MCF 10A (cell line): ENCODE measurements at regions not wholly inside any gene's neighbourhood (a gene's known extent, or its start where the extent isn't known, plus 50 kb on each side); places are given as distances from the start of the nearest gene placed in this dataset.

Experiments
- BruUV-seq: library from RNA; stranded (reverse); fragments of 400-500 nt; replicated peaks from 2 replicates; lab custom pipeline; 2021; lab: Mats Ljungman, UMichigan
- CTCF ChIA-PET: fragments of 300-600 bp; sonication (Branson Sonifier 250); formaldehyde crosslinking; extraction: SDS; loops from one replicate; lab custom pipeline; 2021; ENCODE audit warnings: antibody characterized with exemption, inconsistent platforms; lab: Yijun Ruan, JAX
- POLR2A ChIA-PET: fragments of 300-600, 350-650 bp; sonication (Branson Sonifier 250); formaldehyde crosslinking; extraction: SDS; loops from one replicate; lab custom pipeline; 2020; ENCODE audit warnings: antibody characterized with exemption, inconsistent platforms; lab: Yijun Ruan, JAX
- DNase-seq: peaks from one replicate; pipeline ENCODE4 v3.0.0-alpha.2; 2018; ENCODE audit not compliant: unreplicated experiment
- H3K27ac Mint-ChIP-seq: one replicate; pipeline ENCODE4 v1.8.0; 2022; ENCODE audit warnings: mild to moderate bottlenecking, low read depth, mixed read lengths; ENCODE audit not compliant: unreplicated experiment
- H3K27me3 Mint-ChIP-seq: one replicate; pipeline ENCODE4 v1.8.0; 2022; ENCODE audit warnings: mixed read lengths; ENCODE audit not compliant: insufficient read depth, unreplicated experiment
- H3K36me3 Mint-ChIP-seq: one replicate; pipeline ENCODE4 v1.8.0; 2022; ENCODE audit warnings: mild to moderate bottlenecking, moderate library complexity, mixed read lengths; ENCODE audit not compliant: insufficient read depth, unreplicated experiment
- H3K4me1 Mint-ChIP-seq: one replicate; pipeline ENCODE4 v1.8.0; 2022; ENCODE audit warnings: mixed read lengths; ENCODE audit not compliant: insufficient read depth, unreplicated experiment
- H3K4me3 Mint-ChIP-seq: one replicate; pipeline ENCODE4 v1.8.0; 2022; ENCODE audit warnings: mild to moderate bottlenecking, moderate library complexity, mixed read lengths; ENCODE audit not compliant: unreplicated experiment
- H3K9me3 Mint-ChIP-seq: one replicate; pipeline ENCODE4 v1.8.0; 2022; ENCODE audit warnings: mixed read lengths; ENCODE audit not compliant: unreplicated experiment
- CTCF ChIP-seq: fragments of 200-600 bp; IDR thresholded peaks from one replicate; pipeline ENCODE4 v1.8.0; 2022; ENCODE audit warnings: antibody characterized with exemption, mild to moderate bottlenecking; ENCODE audit not compliant: unreplicated experiment
- intact Hi-C: fragments of 100-400 bp; cut with micrococcal nuclease; formaldehyde crosslinking; loops from 2 replicates; pipeline ENCODE4 v1.14.1; 2022

- no TSS peak for BruUV-seq
- Mint-ChIP-seq H3K4me1 (peaks cover 8% of the 10 kb centered on the region), H3K9me3 (no peaks in the 10 kb centered on the region), H3K4me3 (no peak overlapping the region), H3K36me3 (no peaks in the 10 kb centered on the region), H3K27ac (no peak overlapping the region), H3K27me3 (no peaks in the 10 kb centered on the region)
- intact Hi-C loops = no loop called here
- POLR2A ChIA-PET = no interaction called here
- CTCF ChIA-PET = no interaction called here
- no peak for TF ChIP-seq CTCF
- DNase-seq = no peak
These were observed 248.7 kb downstream of the MAN2A1 start for GRCh38 chr5:109938453-109938852.

- intact Hi-C loops = no loop called here
- Mint-ChIP-seq H3K4me1 (peaks cover 8% of the 10 kb centered on the region), H3K27ac (no peak overlapping the region), H3K36me3 (no peaks in the 10 kb centered on the region), H3K9me3 (no peaks in the 10 kb centered on the region), H3K27me3 (no peaks in the 10 kb centered on the region), H3K4me3 (no peak overlapping the region)
- POLR2A ChIA-PET = no interaction called here
- no peak for TF ChIP-seq CTCF
- CTCF ChIA-PET = interaction anchor here (0.6 kb wide), 1 partner anchor 248 kb away, joined by 3 read pairs; no protein-coding TSS in a partner anchor
- DNase-seq = peak; percentile 95
- no TSS peak for BruUV-seq
These were observed 249.5 kb downstream of the MAN2A1 start for GRCh38 chr5:109939116-109939682.

- Mint-ChIP-seq H3K4me1 (no peaks in the 10 kb centered on the region), H3K27ac (no peak overlapping the region), H3K36me3 (no peaks in the 10 kb centered on the region), H3K9me3 (no peaks in the 10 kb centered on the region), H3K27me3 (no peaks in the 10 kb centered on the region), H3K4me3 (no peak overlapping the region)
- BruUV-seq = no TSS peak
- no peak for TF ChIP-seq CTCF
- POLR2A ChIA-PET = no interaction called here
- intact Hi-C loops = no loop called here
- DNase-seq = no peak
- CTCF ChIA-PET = interaction anchor here (0.6 kb wide), 1 partner anchor 646 kb away, joined by 3 read pairs; no protein-coding TSS in a partner anchor
These were observed 252.9 kb downstream of the MAN2A1 start for GRCh38 chr5:109942646-109943045.

- ChIA-PET CTCF (interaction anchor here (0.9 kb wide), 1 partner anchor 30 kb away, joined by 4 read pairs; no protein-coding TSS in a partner anchor), POLR2A (no interaction called here)
- H3K4me3 Mint-ChIP-seq = no peak overlapping the region
- H3K36me3 Mint-ChIP-seq = no peaks in the 10 kb centered on the region
- no TSS peak for BruUV-seq
- H3K9me3 Mint-ChIP-seq = no peaks in the 10 kb centered on the region
- no peaks in the 10 kb centered on the region for H3K4me1 Mint-ChIP-seq
- H3K27ac Mint-ChIP-seq = no peak overlapping the region
- no peak for DNase-seq
- intact Hi-C loops = no loop called here
- no peaks in the 10 kb centered on the region for H3K27me3 Mint-ChIP-seq
- no peak for TF ChIP-seq CTCF
These were observed 254.0 kb downstream of the MAN2A1 start for GRCh38 chr5:109943701-109944235.
